ENCODE measurements at regions not wholly inside any gene's neighbourhood (a gene's known extent, or its start where the extent isn't known, plus 50 kb on each side); places are given as distances from the start of the nearest gene placed in this dataset.
"Not testable (repeated sequence)": the region's sequence is repeated elsewhere in the genome, so short reads cannot be mapped to it uniquely, and the experiment has no call there.

DNA sequence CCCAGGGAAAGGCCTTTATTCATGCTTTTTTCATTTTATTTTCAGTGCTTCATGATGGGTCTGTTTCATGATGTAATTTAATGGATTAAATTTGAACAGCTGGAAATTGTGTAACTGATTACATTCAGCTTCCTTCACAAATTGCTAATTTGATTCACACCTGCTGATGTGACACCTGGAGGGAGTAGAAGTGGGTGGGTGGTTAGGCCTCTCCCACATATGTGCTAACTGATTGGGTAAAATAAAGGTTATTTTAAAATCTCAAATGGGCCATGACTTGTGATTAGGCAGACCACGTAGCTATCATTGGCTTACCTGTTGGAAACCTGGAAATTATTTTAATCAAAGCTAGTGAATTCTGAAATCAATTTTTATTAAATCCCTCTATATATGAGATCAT, 142.1 kb downstream of the GXYLT1 start:
- H3K36me3 Mint-ChIP-seq (ENCODE audit: low read depth) = no peaks in the 10 kb centered on the region
- H3K27me3 Mint-ChIP-seq = no peaks in the 10 kb centered on the region
- intact Hi-C loops (cut with micrococcal nuclease) = no loop called here
- no peaks in the 10 kb centered on the region for H3K4me1 Mint-ChIP-seq
- DNase-seq = no peak
- H3K4me3 Mint-ChIP-seq = no peak overlapping the region
- no peaks in the 10 kb centered on the region for H3K9me3 Mint-ChIP-seq
- H3K27ac Mint-ChIP-seq = no peak overlapping the region

DNA sequence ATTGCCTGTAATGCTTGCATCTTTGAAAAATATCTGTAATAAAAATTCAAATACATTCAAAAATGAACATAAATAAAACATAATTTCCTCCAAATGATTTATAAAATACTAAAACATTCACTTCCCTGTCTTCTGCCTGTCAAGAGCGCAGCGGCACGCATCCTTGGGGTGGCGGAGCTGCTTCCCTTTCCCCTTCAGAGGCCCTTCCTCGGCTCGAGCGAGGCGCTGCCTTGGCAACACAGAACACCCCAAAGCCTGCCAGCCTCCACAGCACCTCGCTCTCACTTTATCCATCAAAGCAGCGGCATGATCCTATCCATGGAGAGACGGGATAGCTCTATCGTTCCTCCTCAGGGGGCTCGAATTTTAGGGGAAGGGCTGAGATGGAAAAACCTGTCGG, 146.2 kb downstream of the GXYLT1 start:
- intact Hi-C loops (cut with micrococcal nuclease) = no loop called here
- no peak for DNase-seq
- Mint-ChIP-seq H3K4me3 (no peak overlapping the region), H3K9me3 (no peaks in the 10 kb centered on the region), H3K4me1 (no peaks in the 10 kb centered on the region), H3K27ac (no peak overlapping the region), H3K36me3 (ENCODE audit: low read depth) (no peaks in the 10 kb centered on the region), H3K27me3 (no peaks in the 10 kb centered on the region)

DNA sequence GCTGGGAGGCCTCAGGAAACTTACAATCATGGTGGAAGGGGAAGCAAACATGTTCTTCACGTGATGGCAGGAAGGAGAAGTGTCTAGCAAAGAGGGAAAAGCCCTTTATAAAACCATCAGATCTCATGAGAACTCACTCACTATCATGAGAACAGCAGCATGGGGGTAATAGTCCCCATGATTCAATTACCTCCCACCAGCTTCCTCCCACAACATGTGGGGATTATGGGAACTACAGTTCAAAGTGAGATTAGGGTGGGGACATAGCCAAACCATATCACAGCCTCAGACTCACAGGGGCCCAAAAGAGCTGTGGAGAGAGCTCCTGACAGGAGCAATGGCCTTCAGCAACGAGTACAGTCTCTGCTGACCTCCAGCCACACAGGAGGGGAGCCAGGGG, 151.4 kb downstream of the GXYLT1 start:
- intact Hi-C loops (cut with micrococcal nuclease) = no loop called here
- Mint-ChIP-seq H3K4me1 (no peaks in the 10 kb centered on the region), H3K9me3 (no peaks in the 10 kb centered on the region), H3K27me3 (no peaks in the 10 kb centered on the region), H3K36me3 (ENCODE audit: low read depth) (no peaks in the 10 kb centered on the region), H3K27ac (no peak overlapping the region), H3K4me3 (no peak overlapping the region)
- no peak for DNase-seq

GRCh38 chr12:41992692-41993215, 151.9 kb downstream of the GXYLT1 start:
- Mint-ChIP-seq H3K9me3 (no peaks in the 10 kb centered on the region), H3K4me1 (no peaks in the 10 kb centered on the region), H3K27me3 (no peaks in the 10 kb centered on the region), H3K4me3 (no peak overlapping the region), H3K36me3 (ENCODE audit: low read depth) (no peaks in the 10 kb centered on the region), H3K27ac (no peak overlapping the region)
- DNase-seq = no peak
- intact Hi-C loops (cut with micrococcal nuclease) = no loop called here

DNA sequence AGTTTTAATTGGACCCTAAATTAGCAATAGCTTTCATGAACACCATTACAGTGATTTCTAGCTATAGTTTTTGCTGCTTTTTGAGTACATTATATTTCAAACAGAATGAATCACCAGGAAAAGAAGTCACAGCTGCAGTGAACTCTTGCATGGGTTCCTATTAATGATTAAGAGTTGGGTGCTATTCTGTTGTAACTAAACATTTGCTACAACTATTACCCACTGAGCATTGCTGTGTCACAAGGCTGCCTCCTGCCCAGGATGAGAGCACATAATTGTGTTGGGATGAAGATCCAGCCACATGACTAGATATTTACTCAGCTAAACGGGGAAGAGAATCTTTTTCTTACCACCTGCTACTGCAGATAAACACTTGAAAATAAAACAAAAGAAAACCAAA, 152.7 kb downstream of the GXYLT1 start:
- no peak for DNase-seq
- intact Hi-C loops (cut with micrococcal nuclease) = no loop called here
- H3K27me3 Mint-ChIP-seq = no peaks in the 10 kb centered on the region
- H3K27ac Mint-ChIP-seq = no peak overlapping the region
- no peak overlapping the region for H3K4me3 Mint-ChIP-seq
- no peaks in the 10 kb centered on the region for H3K36me3 Mint-ChIP-seq (ENCODE audit: low read depth)
- no peaks in the 10 kb centered on the region for H3K9me3 Mint-ChIP-seq
- no peaks in the 10 kb centered on the region for H3K4me1 Mint-ChIP-seq

- Mint-ChIP-seq H3K4me1 (no peaks in the 10 kb centered on the region), H3K4me3 (no peak overlapping the region), H3K27ac (no peak overlapping the region), H3K9me3 (no peaks in the 10 kb centered on the region), H3K36me3 (ENCODE audit: low read depth) (no peaks in the 10 kb centered on the region), H3K27me3 (no peaks in the 10 kb centered on the region)
- intact Hi-C loops (cut with micrococcal nuclease) = no loop called here
- no peak for DNase-seq
These were observed 156.0 kb downstream of the GXYLT1 start for GRCh38 chr12:41988715-41989114.

- H3K4me3 Mint-ChIP-seq; DNase-seq; H3K36me3 Mint-ChIP-seq (ENCODE audit: low read depth); H3K9me3 Mint-ChIP-seq; H3K27ac Mint-ChIP-seq; intact Hi-C loops (cut with micrococcal nuclease); H3K27me3 Mint-ChIP-seq; H3K4me1 Mint-ChIP-seq: not testable (repeated sequence)
These were observed 158.2 kb downstream of the GXYLT1 start for GRCh38 chr12:41986513-41986912.

DNA sequence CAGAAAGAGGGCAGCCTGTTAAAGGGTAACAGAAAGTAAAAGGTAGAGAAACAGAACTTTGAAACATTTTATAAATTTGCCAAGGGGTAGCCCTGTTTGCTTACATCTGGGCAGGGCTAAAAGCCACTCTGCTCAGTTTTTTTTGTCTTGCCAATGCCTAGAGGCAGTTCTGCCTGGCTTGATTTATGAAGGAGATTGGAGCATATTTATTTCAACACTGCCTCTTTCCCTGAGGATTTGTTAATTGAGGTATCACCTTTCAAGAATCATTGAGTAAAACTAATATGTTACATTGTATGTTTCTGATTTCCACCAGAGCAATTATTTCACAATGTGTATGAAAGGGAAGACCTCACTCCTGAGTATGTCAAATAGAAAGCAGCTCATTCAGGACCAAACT, 160.8 kb downstream of the GXYLT1 start:
- H3K36me3 Mint-ChIP-seq (ENCODE audit: low read depth) = no peaks in the 10 kb centered on the region
- no peaks in the 10 kb centered on the region for H3K9me3 Mint-ChIP-seq
- H3K4me3 Mint-ChIP-seq = no peak overlapping the region

GRCh38 chr12:41983394-41983793, 161.3 kb downstream of the GXYLT1 start:
- no peak for DNase-seq
- intact Hi-C loops (cut with micrococcal nuclease) = no loop called here
- no peaks in the 10 kb centered on the region for H3K36me3 Mint-ChIP-seq (ENCODE audit: low read depth)
- H3K4me3 Mint-ChIP-seq = no peak overlapping the region
- H3K27me3 Mint-ChIP-seq = no peaks in the 10 kb centered on the region
- H3K4me1 Mint-ChIP-seq = no peaks in the 10 kb centered on the region
- no peaks in the 10 kb centered on the region for H3K9me3 Mint-ChIP-seq
- H3K27ac Mint-ChIP-seq = no peak overlapping the region

More for the DNA sequence above, 160.8 kb downstream of the GXYLT1 start:
- no peak for DNase-seq
- intact Hi-C loops (cut with micrococcal nuclease) = no loop called here
- H3K4me1 Mint-ChIP-seq = no peaks in the 10 kb centered on the region
- H3K27ac Mint-ChIP-seq = no peak overlapping the region
- no peaks in the 10 kb centered on the region for H3K27me3 Mint-ChIP-seq

GRCh38 chr12:41981758-41982157, 162.9 kb downstream of the GXYLT1 start:
- Mint-ChIP-seq H3K4me1 (no peaks in the 10 kb centered on the region), H3K27ac (no peak overlapping the region), H3K9me3 (no peaks in the 10 kb centered on the region), H3K27me3 (no peaks in the 10 kb centered on the region), H3K36me3 (ENCODE audit: low read depth) (no peaks in the 10 kb centered on the region), H3K4me3 (no peak overlapping the region)
- intact Hi-C loops (cut with micrococcal nuclease) = no loop called here
- DNase-seq = no peak

DNA sequence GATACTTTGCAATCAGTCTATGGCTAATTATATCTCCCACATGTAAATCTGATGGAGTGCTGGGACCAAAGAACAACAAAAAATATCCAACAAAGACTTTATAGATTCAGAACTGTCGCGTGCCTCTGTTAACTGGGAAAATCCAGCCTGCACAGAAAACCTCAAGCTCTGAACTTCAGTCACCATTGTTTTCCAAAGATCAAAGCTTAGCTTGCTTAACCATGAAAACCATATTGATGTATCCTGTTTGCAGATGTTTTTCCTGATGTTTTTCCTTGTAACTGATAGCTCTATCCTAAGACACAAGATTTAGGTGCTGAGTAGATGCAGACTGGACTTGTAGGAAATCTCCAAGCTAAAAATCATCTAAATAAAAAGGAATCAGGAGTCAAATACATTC, 163.7 kb downstream of the GXYLT1 start:
- H3K36me3 Mint-ChIP-seq (ENCODE audit: low read depth) = no peaks in the 10 kb centered on the region
- H3K4me3 Mint-ChIP-seq = no peak overlapping the region
- H3K9me3 Mint-ChIP-seq = no peaks in the 10 kb centered on the region
- H3K27ac Mint-ChIP-seq = no peak overlapping the region
- intact Hi-C loops (cut with micrococcal nuclease) = no loop called here
- DNase-seq = no peak
- no peaks in the 10 kb centered on the region for H3K4me1 Mint-ChIP-seq
- H3K27me3 Mint-ChIP-seq = no peaks in the 10 kb centered on the region

GRCh38 chr12:41980390-41980789, 164.3 kb downstream of the GXYLT1 start:
- no peak overlapping the region for H3K4me3 Mint-ChIP-seq
- intact Hi-C loops (cut with micrococcal nuclease) = no loop called here
- no peak overlapping the region for H3K27ac Mint-ChIP-seq
- H3K27me3 Mint-ChIP-seq = no peaks in the 10 kb centered on the region
- no peaks in the 10 kb centered on the region for H3K4me1 Mint-ChIP-seq
- no peaks in the 10 kb centered on the region for H3K36me3 Mint-ChIP-seq (ENCODE audit: low read depth)
- no peak for DNase-seq
- no peaks in the 10 kb centered on the region for H3K9me3 Mint-ChIP-seq

DNA sequence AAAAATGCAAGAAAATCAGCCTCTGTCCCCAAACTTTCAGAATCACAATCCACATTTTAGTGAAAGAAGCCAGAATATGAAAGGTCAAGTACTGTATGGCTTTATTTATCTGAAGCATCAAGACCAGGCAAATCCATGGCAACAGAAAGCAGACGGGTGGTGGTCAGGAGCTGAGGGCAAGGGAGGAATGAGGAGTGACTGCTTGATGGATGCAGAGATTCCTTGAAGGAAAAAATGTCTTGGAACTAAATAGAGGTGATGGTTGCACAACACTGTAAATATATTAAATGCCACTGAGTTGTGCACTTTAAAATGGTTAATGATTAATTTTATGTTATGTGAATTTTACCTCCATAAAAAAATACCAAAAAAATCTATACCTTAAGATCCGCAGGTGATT, 165.1 kb downstream of the GXYLT1 start:
- no peak overlapping the region for H3K4me3 Mint-ChIP-seq
- H3K27me3 Mint-ChIP-seq = no peaks in the 10 kb centered on the region
- DNase-seq = no peak
- H3K9me3 Mint-ChIP-seq = no peaks in the 10 kb centered on the region
- intact Hi-C loops (cut with micrococcal nuclease) = no loop called here
- no peaks in the 10 kb centered on the region for H3K4me1 Mint-ChIP-seq
- no peak overlapping the region for H3K27ac Mint-ChIP-seq
- no peaks in the 10 kb centered on the region for H3K36me3 Mint-ChIP-seq (ENCODE audit: low read depth)

- no peaks in the 10 kb centered on the region for H3K9me3 Mint-ChIP-seq
- H3K27me3 Mint-ChIP-seq = no peaks in the 10 kb centered on the region
- no peak overlapping the region for H3K4me3 Mint-ChIP-seq
- H3K36me3 Mint-ChIP-seq (ENCODE audit: low read depth) = no peaks in the 10 kb centered on the region
- H3K27ac Mint-ChIP-seq = no peak overlapping the region
- H3K4me1 Mint-ChIP-seq = no peaks in the 10 kb centered on the region
- intact Hi-C loops (cut with micrococcal nuclease) = no loop called here
- no peak for DNase-seq
These were observed 172.1 kb downstream of the GXYLT1 start for GRCh38 chr12:41972598-41972997.

- intact Hi-C loops (cut with micrococcal nuclease) = no loop called here
- Mint-ChIP-seq H3K27me3 (no peaks in the 10 kb centered on the region), H3K4me3 (no peak overlapping the region), H3K4me1 (no peaks in the 10 kb centered on the region), H3K9me3 (no peaks in the 10 kb centered on the region), H3K27ac (no peak overlapping the region), H3K36me3 (ENCODE audit: low read depth) (no peaks in the 10 kb centered on the region)
- DNase-seq = no peak
These were observed 172.5 kb downstream of the GXYLT1 start for GRCh38 chr12:41972196-41972595.

Data from activated CD4-positive, alpha-beta T cell treated with anti-CD3 and anti-CD28 coated beads, Interleukin-2, amount 10 ng/mL, durations not matched to agents 24 days and 14 days (primary cell).